ENCODE measurements at regions not wholly inside any gene's neighbourhood (a gene's known extent, or its start where the extent isn't known, plus 50 kb on each side); places are given as distances from the start of the nearest gene placed in this dataset.

- H3K79me2 ChIP-seq: no peaks in the 10 kb centered on the region
- no peaks in the 10 kb centered on the region for H3K9me3 ChIP-seq (ENCODE audit: control insufficient read depth, low read length)
- H3K36me3 ChIP-seq (ENCODE audit: control insufficient read depth, insufficient read depth, low read length): no peaks in the 10 kb centered on the region
- H3K9ac ChIP-seq: no peak overlapping the region
- no peak for TF ChIP-seq CTCF (IDR thresholded peaks at IDR 0.05)
- H3K27ac ChIP-seq: no peak overlapping the region
- no peak overlapping the region for H3K4me3 ChIP-seq (ENCODE audit: low read depth, low read length)
- no peaks in the 10 kb centered on the region for H3K4me1 ChIP-seq
- no peak overlapping the region for H2AFZ ChIP-seq
- no peaks in the 10 kb centered on the region for H3K27me3 ChIP-seq (ENCODE audit: control insufficient read depth, insufficient read depth, low read length)
- H3K4me2 ChIP-seq (ENCODE audit: low read length): no peak overlapping the region
These were observed 371.6 kb upstream of the MKI67 start for GRCh38 chr10:128497660-128498377.

GRCh38 chr10:128498378-128498730 is 372.1 kb upstream of the MKI67 start:
- Histone ChIP-seq H3K9ac (no peak overlapping the region), H3K9me3 (ENCODE audit: control insufficient read depth, low read length) (no peaks in the 10 kb centered on the region), H3K4me2 (ENCODE audit: low read length) (no peak overlapping the region), H2AFZ (no peak overlapping the region), H3K27ac (no peak overlapping the region), H3K79me2 (no peaks in the 10 kb centered on the region), H3K27me3 (ENCODE audit: control insufficient read depth, insufficient read depth, low read length) (no peaks in the 10 kb centered on the region), H3K4me3 (ENCODE audit: low read depth, low read length) (no peak overlapping the region), H3K36me3 (ENCODE audit: control insufficient read depth, insufficient read depth, low read length) (no peaks in the 10 kb centered on the region), H3K4me1 (no peaks in the 10 kb centered on the region)
- TF ChIP-seq CTCF (IDR thresholded peaks at IDR 0.05): no peak

GRCh38 chr10:128498746-128499145 is 372.5 kb upstream of the MKI67 start:
- Histone ChIP-seq H3K9me3 (ENCODE audit: control insufficient read depth, low read length) (no peaks in the 10 kb centered on the region), H3K4me2 (ENCODE audit: low read length) (no peak overlapping the region), H3K79me2 (no peaks in the 10 kb centered on the region), H3K4me1 (no peaks in the 10 kb centered on the region), H3K36me3 (ENCODE audit: control insufficient read depth, insufficient read depth, low read length) (no peaks in the 10 kb centered on the region), H3K9ac (no peak overlapping the region), H3K27me3 (ENCODE audit: control insufficient read depth, insufficient read depth, low read length) (no peaks in the 10 kb centered on the region), H3K4me3 (ENCODE audit: low read depth, low read length) (no peak overlapping the region), H2AFZ (no peak overlapping the region), H3K27ac (no peak overlapping the region)
- TF ChIP-seq CTCF (IDR thresholded peaks at IDR 0.05): no peak

- no peak overlapping the region for H3K27ac ChIP-seq
- no peak for TF ChIP-seq CTCF (IDR thresholded peaks at IDR 0.05)
- no peaks in the 10 kb centered on the region for H3K27me3 ChIP-seq (ENCODE audit: control insufficient read depth, insufficient read depth, low read length)
- no peaks in the 10 kb centered on the region for H3K36me3 ChIP-seq (ENCODE audit: control insufficient read depth, insufficient read depth, low read length)
- H3K4me2 ChIP-seq (ENCODE audit: low read length): no peak overlapping the region
- H3K79me2 ChIP-seq: no peaks in the 10 kb centered on the region
- no peaks in the 10 kb centered on the region for H3K9me3 ChIP-seq (ENCODE audit: control insufficient read depth, low read length)
- H3K4me1 ChIP-seq: no peaks in the 10 kb centered on the region
- H3K4me3 ChIP-seq (ENCODE audit: low read depth, low read length): no peak overlapping the region
- H2AFZ ChIP-seq: no peak overlapping the region
- H3K9ac ChIP-seq: no peak overlapping the region
These were observed 373.3 kb upstream of the MKI67 start for GRCh38 chr10:128499486-128499885.

- Histone ChIP-seq H3K27me3 (ENCODE audit: control insufficient read depth, insufficient read depth, low read length) (no peaks in the 10 kb centered on the region), H3K79me2 (no peaks in the 10 kb centered on the region), H3K4me1 (no peaks in the 10 kb centered on the region), H3K9me3 (ENCODE audit: control insufficient read depth, low read length) (no peaks in the 10 kb centered on the region), H3K4me2 (ENCODE audit: low read length) (no peak overlapping the region), H3K27ac (no peak overlapping the region), H3K9ac (no peak overlapping the region), H2AFZ (no peak overlapping the region), H3K36me3 (ENCODE audit: control insufficient read depth, insufficient read depth, low read length) (no peaks in the 10 kb centered on the region), H3K4me3 (ENCODE audit: low read depth, low read length) (no peak overlapping the region)
- no peak for TF ChIP-seq CTCF (IDR thresholded peaks at IDR 0.05)
These were observed 373.7 kb upstream of the MKI67 start for GRCh38 chr10:128499956-128500355.

Measured in parathyroid adenoma (tissue), 2 donors.